Activated T-cell treated with anti-CD3 and anti-CD28 coated beads, Interleukin-2, amount 50 U/mL, for 4 hours (primary cell): ENCODE measurements at regions not wholly inside any gene's neighbourhood (a gene's known extent, or its start where the extent isn't known, plus 50 kb on each side); places are given as distances from the start of the nearest gene placed in this dataset.
A peak's percentile ranks its signal among the peaks of the same experiment; 100 is the strongest.

Experiments
- ATAC-seq, 2 donors: fragments of 200-7000 bp; cut with Tn5 transposase; one replicate each; pipeline ENCODE4 v1.10.0; 2021
- DNase-seq: peaks from one replicate; pipeline ENCODE4 v3.0.0-alpha.2; 2020
- H3K27me3 Mint-ChIP-seq: one replicate; pipeline ENCODE4 v1.8.0; 2021; ENCODE audit warnings: low read depth, mixed read lengths
- H3K36me3 Mint-ChIP-seq: one replicate; pipeline ENCODE4 v1.8.0; 2022; ENCODE audit warnings: mixed read lengths; ENCODE audit not compliant: insufficient read depth
- H3K4me1 Mint-ChIP-seq: one replicate; pipeline ENCODE4 v1.8.0; 2021; ENCODE audit warnings: low read depth, mixed read lengths
- H3K4me3 Mint-ChIP-seq: one replicate; pipeline ENCODE4 v1.8.0; 2021; ENCODE audit warnings: mild to moderate bottlenecking, moderate library complexity, mixed read lengths
- H3K9me3 Mint-ChIP-seq: one replicate; pipeline ENCODE4 v1.8.0; 2021; ENCODE audit warnings: mixed read lengths

DNA sequence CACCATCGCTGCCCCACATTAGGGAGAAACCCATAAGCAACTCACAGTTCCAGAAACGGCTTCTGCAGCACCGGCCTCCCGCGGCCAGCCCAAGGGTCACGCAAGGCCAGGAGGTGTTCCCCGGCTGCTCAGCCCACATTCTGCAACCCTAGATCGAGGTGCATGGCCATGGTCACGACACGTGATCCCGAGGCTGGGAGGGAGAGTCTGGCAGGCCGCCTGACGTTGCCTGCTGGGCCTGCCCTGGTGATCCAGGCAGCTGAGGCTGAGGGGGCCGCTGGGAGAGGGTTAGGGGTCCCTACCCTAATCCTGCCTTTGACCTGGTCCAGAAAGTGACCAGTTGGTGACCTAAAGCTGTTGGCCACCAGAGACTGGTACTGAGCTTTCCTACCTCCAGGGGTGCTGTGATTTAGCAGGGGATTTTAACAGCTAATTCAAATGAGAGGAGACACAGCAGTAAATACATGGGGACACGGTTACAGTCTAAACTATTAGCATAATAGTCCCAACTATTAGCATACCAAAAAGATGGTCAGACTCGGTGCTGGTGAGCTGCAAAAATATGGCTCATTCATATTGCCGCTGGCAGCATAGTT is 97.4 kb upstream of the CIBAR2 start:
- no peak overlapping the region for H3K4me3 Mint-ChIP-seq

DNA sequence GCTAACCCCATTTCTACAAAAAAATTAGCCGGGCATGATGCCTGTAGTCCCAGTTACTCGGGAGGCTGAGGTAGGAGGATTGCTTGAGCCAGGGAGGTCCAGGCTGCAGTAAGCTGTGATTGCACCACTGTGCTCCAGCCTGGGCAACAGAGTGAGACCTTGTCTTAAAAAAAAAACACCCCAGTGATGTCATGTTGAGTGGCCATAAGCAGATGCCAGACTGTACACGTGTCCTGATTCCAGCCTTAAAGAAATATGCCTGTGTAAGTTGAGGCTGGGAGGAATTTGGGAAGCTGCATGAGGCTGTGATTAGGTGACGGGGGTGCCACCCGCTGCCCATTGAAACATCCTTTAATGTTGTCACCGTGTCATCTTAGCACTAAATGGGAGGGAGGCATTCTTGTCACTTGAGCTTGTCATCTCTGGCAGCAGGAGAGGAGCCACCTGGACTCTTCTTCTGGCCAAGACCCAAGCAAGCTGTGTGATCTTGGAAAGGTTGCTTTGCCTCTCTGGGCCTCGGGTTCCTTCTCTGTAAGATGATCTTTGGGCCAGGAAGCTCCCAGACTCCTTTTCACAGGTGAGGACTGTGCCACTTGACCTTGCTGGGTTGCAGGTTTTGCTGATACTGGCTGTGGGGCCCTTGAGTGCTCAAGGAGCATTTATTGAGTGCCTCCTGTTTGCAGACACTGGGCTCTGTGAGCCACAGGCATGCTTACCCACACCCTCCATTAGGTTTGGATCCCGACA is 98.3 kb upstream of the CIBAR2 start:
- peaks cover 8% of the 10 kb centered on the region for H3K27me3 Mint-ChIP-seq
- no peak for DNase-seq
- H3K9me3 Mint-ChIP-seq: no peaks in the 10 kb centered on the region
- no peaks in the 10 kb centered on the region for H3K36me3 Mint-ChIP-seq
- no peaks in the 10 kb centered on the region for H3K4me1 Mint-ChIP-seq
- no peak for ATAC-seq
- no peak overlapping the region for H3K4me3 Mint-ChIP-seq

More for the DNA sequence above, 97.4 kb upstream of the CIBAR2 start:
- Mint-ChIP-seq H3K9me3 (no peaks in the 10 kb centered on the region), H3K36me3 (no peaks in the 10 kb centered on the region), H3K27me3 (peaks cover 9% of the 10 kb centered on the region), H3K4me1 (no peaks in the 10 kb centered on the region)
- ATAC-seq (no peak), DNase-seq (no peak)

DNA sequence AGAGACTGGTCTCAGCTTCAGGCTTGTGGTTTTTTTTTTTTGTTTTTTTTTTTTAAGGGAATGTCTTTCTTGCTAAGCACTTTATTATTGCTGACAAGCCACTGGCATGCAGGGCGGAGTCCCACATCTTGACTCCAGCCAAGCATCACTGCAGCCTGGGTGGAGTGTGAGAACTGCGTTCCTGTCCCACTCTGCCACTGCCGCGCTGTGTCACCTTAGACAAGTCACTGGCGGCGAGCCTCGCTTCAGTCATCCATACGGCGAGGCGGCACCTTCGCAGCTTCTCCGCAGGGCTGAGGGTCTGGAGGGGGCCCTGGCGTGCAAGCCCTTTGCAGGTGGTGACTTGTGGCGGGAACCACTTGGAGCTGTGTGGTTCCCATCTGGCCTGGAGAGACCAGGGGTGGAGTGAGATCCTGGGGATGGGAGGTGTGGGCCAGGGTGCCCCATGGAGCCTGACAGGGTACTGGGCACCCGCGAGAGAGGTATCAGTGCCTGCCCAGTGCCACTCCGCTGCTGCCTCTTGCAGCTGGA is 99.1 kb upstream of the CIBAR2 start:
- peaks cover 6% of the 10 kb centered on the region for H3K27me3 Mint-ChIP-seq

GRCh38 chr16:85213926-85214675 is 101.8 kb upstream of the CIBAR2 start:
- Mint-ChIP-seq H3K4me3 (no peak overlapping the region), H3K36me3 (no peaks in the 10 kb centered on the region), H3K4me1 (no peaks in the 10 kb centered on the region), H3K9me3 (no peaks in the 10 kb centered on the region), H3K27me3 (peaks cover 4% of the 10 kb centered on the region)
- DNase-seq: no peak
- no peak for ATAC-seq

More for the DNA sequence above, 99.1 kb upstream of the CIBAR2 start:
- H3K9me3 Mint-ChIP-seq: no peaks in the 10 kb centered on the region
- ATAC-seq: no peak
- no peaks in the 10 kb centered on the region for H3K36me3 Mint-ChIP-seq
- no peaks in the 10 kb centered on the region for H3K4me1 Mint-ChIP-seq
- no peak for DNase-seq
- H3K4me3 Mint-ChIP-seq: no peak overlapping the region

GRCh38 chr16:85215478-85216118 is 103.3 kb upstream of the CIBAR2 start:
- H3K36me3 Mint-ChIP-seq: no peaks in the 10 kb centered on the region
- H3K9me3 Mint-ChIP-seq: no peaks in the 10 kb centered on the region
- H3K4me1 Mint-ChIP-seq: no peaks in the 10 kb centered on the region
- no peak for DNase-seq
- peaks cover 4% of the 10 kb centered on the region for H3K27me3 Mint-ChIP-seq
- no peak overlapping the region for H3K4me3 Mint-ChIP-seq
- no peak for ATAC-seq

DNA sequence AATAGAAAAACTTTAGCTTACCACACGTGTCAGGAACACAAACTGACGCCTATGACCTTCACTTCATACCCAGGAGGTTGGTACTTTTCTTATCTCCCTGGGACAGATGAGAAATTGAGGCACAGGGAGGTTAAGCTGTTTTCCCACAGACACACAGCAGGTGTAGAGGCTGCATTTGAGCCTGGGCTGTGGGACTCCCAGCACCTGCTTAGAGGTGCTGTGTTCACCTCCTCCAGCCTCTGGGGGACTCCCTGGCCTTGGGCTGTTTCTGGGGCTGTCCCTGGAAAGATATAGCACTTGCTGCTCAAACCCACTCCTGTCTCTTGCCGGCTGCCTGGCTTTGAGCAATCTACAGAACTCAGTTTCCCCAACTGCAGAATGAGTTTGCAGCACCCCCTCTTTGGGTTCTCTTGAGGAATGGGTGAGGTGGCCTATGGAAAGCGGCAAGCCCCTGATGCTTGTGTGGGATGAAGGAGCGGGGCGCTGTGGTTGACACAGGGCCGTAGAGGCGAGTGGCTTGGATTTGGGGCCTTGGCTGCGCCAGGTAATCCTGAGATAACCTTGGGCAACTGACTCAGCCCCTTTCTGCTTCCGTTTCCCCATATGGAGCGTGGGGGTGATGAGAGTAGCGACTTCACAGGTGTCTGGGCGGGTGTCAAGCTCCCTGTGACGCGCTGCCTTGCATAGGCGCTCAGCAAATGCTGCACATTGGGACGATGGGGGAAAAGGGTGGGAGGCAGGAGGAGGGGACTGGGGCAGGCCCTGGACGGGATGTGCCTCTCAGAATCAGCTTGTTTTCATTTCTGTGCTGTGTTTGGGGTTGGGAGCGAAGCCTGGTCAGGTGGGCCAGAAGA is 104.5 kb upstream of the CIBAR2 start:
- peak in 1 of 2 donors; percentile 43 for ATAC-seq
- Mint-ChIP-seq H3K4me3 (no peak overlapping the region), H3K9me3 (no peaks in the 10 kb centered on the region), H3K4me1 (no peaks in the 10 kb centered on the region), H3K27me3 (peaks cover 4% of the 10 kb centered on the region), H3K36me3 (no peaks in the 10 kb centered on the region)
- no peak for DNase-seq

DNA sequence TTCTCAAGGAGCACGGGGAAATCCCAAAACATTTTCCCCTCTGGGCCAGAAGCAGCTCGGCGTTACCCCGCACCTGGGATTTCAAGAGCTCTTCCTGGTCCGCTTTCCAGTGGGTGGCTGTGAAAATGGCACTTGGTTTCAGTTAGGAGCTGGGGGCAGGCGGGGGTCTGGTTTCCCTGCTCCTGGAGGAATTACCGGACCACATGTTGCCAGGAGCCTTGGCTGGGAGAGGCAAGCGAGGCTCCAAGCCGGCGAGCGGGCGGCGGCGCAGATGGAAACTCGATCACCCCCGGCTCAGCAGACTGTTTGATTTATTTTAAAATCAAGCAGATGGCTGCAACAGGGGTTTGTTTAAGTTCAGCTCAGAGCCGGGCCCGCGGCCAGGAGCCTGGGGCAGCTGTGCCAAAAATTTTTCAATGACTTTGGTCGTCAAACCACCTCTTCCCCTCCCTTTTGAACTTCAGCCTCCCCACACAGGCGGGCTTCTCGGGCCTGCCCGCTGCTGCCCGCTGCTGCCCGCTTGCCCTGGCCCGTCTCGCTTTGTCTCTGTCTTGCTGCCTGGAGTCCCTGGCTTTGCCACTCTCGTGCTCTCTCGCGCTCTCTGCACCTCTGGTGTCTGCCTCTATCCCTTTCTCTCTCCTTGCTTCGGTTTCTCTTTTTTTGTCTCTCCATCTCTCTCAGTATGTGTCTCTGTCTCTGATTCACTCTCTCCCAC is 108.0 kb upstream of the CIBAR2 start:
- no peaks in the 10 kb centered on the region for H3K27me3 Mint-ChIP-seq
- H3K4me1 Mint-ChIP-seq: no peaks in the 10 kb centered on the region
- no peak for ATAC-seq
- no peaks in the 10 kb centered on the region for H3K36me3 Mint-ChIP-seq
- no peak overlapping the region for H3K4me3 Mint-ChIP-seq
- H3K9me3 Mint-ChIP-seq: no peaks in the 10 kb centered on the region
- DNase-seq: no peak

- DNase-seq: no peak
- H3K27me3 Mint-ChIP-seq: peaks cover 3% of the 10 kb centered on the region
Observed at GRCh38 chr16:85220964-85221731, 108.9 kb upstream of the CIBAR2 start.

GRCh38 chr16:85221771-85222154 is 109.5 kb upstream of the CIBAR2 start:
- Mint-ChIP-seq H3K4me1 (no peaks in the 10 kb centered on the region), H3K4me3 (no peak overlapping the region), H3K9me3 (no peaks in the 10 kb centered on the region), H3K36me3 (no peaks in the 10 kb centered on the region), H3K27me3 (peaks cover 6% of the 10 kb centered on the region)
- no peak for DNase-seq
- no peak for ATAC-seq

More at GRCh38 chr16:85220964-85221731, 108.9 kb upstream of the CIBAR2 start:
- Mint-ChIP-seq H3K36me3 (no peaks in the 10 kb centered on the region), H3K9me3 (no peaks in the 10 kb centered on the region), H3K4me3 (no peak overlapping the region), H3K4me1 (no peaks in the 10 kb centered on the region)
- no peak for ATAC-seq

DNA sequence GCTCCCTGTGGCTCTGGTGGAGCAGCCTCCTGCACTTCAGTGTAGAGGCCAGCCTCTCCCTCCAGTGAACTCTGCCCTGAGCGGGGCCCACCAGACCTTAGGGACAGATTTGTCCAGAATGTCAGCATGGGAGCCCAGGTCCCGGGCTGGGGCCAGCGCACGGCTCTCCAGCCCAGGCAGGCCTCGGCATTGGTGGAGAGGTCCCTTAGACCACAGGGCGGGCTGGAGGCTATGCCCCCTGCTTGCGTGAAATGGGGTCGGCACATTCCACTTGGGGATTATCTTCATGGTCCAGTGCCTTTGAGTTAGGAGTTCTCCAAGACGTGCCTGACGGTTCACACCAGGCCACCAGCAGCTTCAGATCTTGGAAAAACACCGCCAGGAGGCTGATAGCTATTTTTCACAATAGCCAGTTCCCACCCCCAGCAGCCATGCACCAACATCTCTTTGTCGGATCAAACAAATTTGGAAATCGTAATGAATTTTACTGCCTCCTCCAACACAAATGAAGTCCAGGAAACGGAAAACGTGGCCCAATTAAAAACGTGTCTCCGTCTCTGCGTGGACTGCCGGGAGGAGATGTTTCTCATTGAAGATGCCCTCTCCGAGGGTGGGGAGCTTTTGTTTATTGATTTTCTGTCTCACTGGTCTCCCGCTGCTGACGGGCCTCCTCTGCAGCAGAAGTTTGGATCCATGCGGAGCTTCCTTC is 110.0 kb upstream of the CIBAR2 start:
- no peaks in the 10 kb centered on the region for H3K9me3 Mint-ChIP-seq

GRCh38 chr16:85225257-85225656 is 113.0 kb upstream of the CIBAR2 start:
- Mint-ChIP-seq H3K36me3 (no peaks in the 10 kb centered on the region), H3K9me3 (no peaks in the 10 kb centered on the region), H3K4me3 (no peak overlapping the region), H3K27me3 (peaks cover 13% of the 10 kb centered on the region), H3K4me1 (no peaks in the 10 kb centered on the region)
- DNase-seq (no peak), ATAC-seq (no peak)

More for the DNA sequence above, 110.0 kb upstream of the CIBAR2 start:
- no peak overlapping the region for H3K4me3 Mint-ChIP-seq
- peaks cover 8% of the 10 kb centered on the region for H3K27me3 Mint-ChIP-seq
- no peak for ATAC-seq
- H3K4me1 Mint-ChIP-seq: no peaks in the 10 kb centered on the region
- no peaks in the 10 kb centered on the region for H3K36me3 Mint-ChIP-seq
- no peak for DNase-seq

GRCh38 chr16:85225721-85226120 is 113.4 kb upstream of the CIBAR2 start:
- Mint-ChIP-seq H3K4me1 (no peaks in the 10 kb centered on the region), H3K27me3 (peaks cover 13% of the 10 kb centered on the region), H3K36me3 (no peaks in the 10 kb centered on the region), H3K9me3 (no peaks in the 10 kb centered on the region), H3K4me3 (no peak overlapping the region)
- ATAC-seq: no peak
- DNase-seq: no peak
